Calu3 (cell line): ENCODE measurements at regions not wholly inside any gene's neighbourhood (a gene's known extent, or its start where the extent isn't known, plus 50 kb on each side); places are given as distances from the start of the nearest gene placed in this dataset.

Experiments used
- BruUV-seq: library from RNA; stranded (reverse); fragments of 400-500 nt; replicated peaks from 2 replicates; lab custom pipeline; 2021; lab: Mats Ljungman, UMichigan
- CTCF ChIA-PET: fragments of 300-600 bp; sonication (Branson Sonifier 250); formaldehyde crosslinking; loops from one replicate; lab custom pipeline; 2022; ENCODE audit warnings: antibody characterized with exemption; lab: Charles Lee
- DNase-seq: peaks from one replicate; pipeline ENCODE4 v3.0.0; 2022
- H3K27ac Mint-ChIP-seq: one replicate; pipeline ENCODE4 v1.8.0; 2022; ENCODE audit warnings: mixed read lengths; ENCODE audit not compliant: unreplicated experiment
- H3K27me3 Mint-ChIP-seq: one replicate; pipeline ENCODE4 v1.8.0; 2022; ENCODE audit warnings: mixed read lengths; ENCODE audit not compliant: unreplicated experiment
- H3K36me3 Mint-ChIP-seq: one replicate; pipeline ENCODE4 v1.8.0; 2022; ENCODE audit warnings: mild to moderate bottlenecking, moderate library complexity, mixed read lengths; ENCODE audit not compliant: insufficient read depth, unreplicated experiment
- H3K4me1 Mint-ChIP-seq: one replicate; pipeline ENCODE4 v1.8.0; 2022; ENCODE audit warnings: mild to moderate bottlenecking, low read depth, mixed read lengths; ENCODE audit not compliant: unreplicated experiment
- H3K4me3 Mint-ChIP-seq: one replicate; pipeline ENCODE4 v1.8.0; 2022; ENCODE audit warnings: mild to moderate bottlenecking, low read depth, moderate library complexity, mixed read lengths; ENCODE audit not compliant: unreplicated experiment
- H3K9me3 Mint-ChIP-seq: one replicate; pipeline ENCODE4 v1.8.0; 2022; ENCODE audit warnings: low read depth, mixed read lengths; ENCODE audit not compliant: unreplicated experiment
- CTCF ChIP-seq: fragments of 200-600 bp; IDR thresholded peaks from one replicate; pipeline ENCODE4 v1.8.0; 2022; ENCODE audit warnings: antibody characterized with exemption; ENCODE audit not compliant: unreplicated experiment
- intact Hi-C: fragments of 100-400 bp; cut with micrococcal nuclease; formaldehyde crosslinking; loops from one replicate; pipeline ENCODE4 v1.10.0; 2022; ENCODE audit not compliant: unreplicated experiment

DNA sequence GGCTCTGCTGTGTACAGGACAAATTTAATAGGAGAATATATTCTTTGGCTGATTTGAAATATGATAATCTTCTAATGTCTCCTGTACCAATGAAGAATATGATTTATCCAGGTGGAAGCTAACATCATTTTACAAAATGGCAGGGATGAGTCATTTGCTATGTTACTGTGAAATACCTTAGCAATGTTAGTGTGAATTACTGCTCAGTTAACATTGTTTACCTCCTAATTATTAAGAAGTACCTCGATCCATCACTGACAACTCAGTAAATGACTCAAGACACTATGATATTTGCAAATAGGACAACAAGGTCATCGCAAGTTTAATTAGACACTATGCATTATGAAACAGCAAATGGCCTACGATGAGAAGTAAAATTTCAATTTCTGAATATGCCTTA is 309.1 kb upstream of the EDNRB start:
- no peak for DNase-seq
- CTCF ChIA-PET, result no interaction called here
- no TSS peak for BruUV-seq
- Mint-ChIP-seq H3K27me3 (no peaks in the 10 kb centered on the region), H3K27ac (no peak overlapping the region), H3K9me3 (no peaks in the 10 kb centered on the region), H3K36me3 (no peaks in the 10 kb centered on the region), H3K4me3 (no peak overlapping the region), H3K4me1 (no peaks in the 10 kb centered on the region)
- intact Hi-C loops, result no loop called here
- TF ChIP-seq CTCF, result no peak

- no TSS peak for BruUV-seq
- TF ChIP-seq CTCF, result no peak
- DNase-seq, result no peak
- CTCF ChIA-PET, result no interaction called here
- Mint-ChIP-seq H3K4me3 (no peak overlapping the region), H3K27ac (no peak overlapping the region), H3K36me3 (no peaks in the 10 kb centered on the region), H3K9me3 (no peaks in the 10 kb centered on the region), H3K27me3 (no peaks in the 10 kb centered on the region), H3K4me1 (no peaks in the 10 kb centered on the region)
- intact Hi-C loops, result no loop called here
Observed at GRCh38 chr13:78215458-78216108, 297.0 kb upstream of the EDNRB start.

GRCh38 chr13:78201411-78201810 is 282.8 kb upstream of the EDNRB start:
- CTCF ChIA-PET, result no interaction called here
- Mint-ChIP-seq H3K4me3 (no peak overlapping the region), H3K4me1 (no peaks in the 10 kb centered on the region), H3K9me3 (no peaks in the 10 kb centered on the region), H3K27me3 (no peaks in the 10 kb centered on the region), H3K36me3 (no peaks in the 10 kb centered on the region), H3K27ac (no peak overlapping the region)
- DNase-seq, result no peak
- no TSS peak for BruUV-seq
- TF ChIP-seq CTCF, result no peak
- intact Hi-C loops, result no loop called here

DNA sequence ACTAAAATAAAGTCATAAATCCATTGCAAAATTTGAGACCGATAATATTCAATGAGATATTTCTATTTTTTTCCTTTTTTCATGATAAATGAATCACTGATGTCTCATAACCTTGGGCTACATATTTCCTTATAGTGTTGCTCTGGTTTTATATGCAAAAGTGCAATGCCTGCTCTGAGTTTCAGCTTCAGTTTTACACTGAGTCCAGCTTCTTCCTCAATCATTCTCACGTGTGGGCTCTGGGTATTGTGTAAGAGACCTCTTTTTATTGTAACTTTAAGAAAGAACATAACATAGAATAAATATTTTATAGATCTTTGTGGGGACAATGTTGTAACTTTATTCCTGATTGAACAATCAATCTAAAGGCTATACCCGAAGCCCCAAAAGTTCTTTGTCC is 280.2 kb upstream of the EDNRB start:
- intact Hi-C loops, result no loop called here
- CTCF ChIA-PET, result no interaction called here
- Mint-ChIP-seq H3K36me3 (no peaks in the 10 kb centered on the region), H3K9me3 (no peaks in the 10 kb centered on the region), H3K27ac (no peak overlapping the region), H3K4me3 (no peak overlapping the region), H3K27me3 (no peaks in the 10 kb centered on the region), H3K4me1 (no peaks in the 10 kb centered on the region)
- no peak for TF ChIP-seq CTCF
- no TSS peak for BruUV-seq
- no peak for DNase-seq
